Pancreas (tissue), 10 donors: ENCODE measurements at regions not wholly inside any gene's neighbourhood (a gene's known extent, or its start where the extent isn't known, plus 50 kb on each side); places are given as distances from the start of the nearest gene placed in this dataset.

ENCODE experiments used
- ATAC-seq, 4 donors: fragments of 200-7000 bp; cut with Tn5 transposase; one replicate each; pipeline versions ENCODE4 v1.8.0 to v1.9.1; 2020; ENCODE audit warnings: mild to moderate bottlenecking in 4 of 4, moderate library complexity in 4 of 4
- DNase-seq, 6 donors: peaks; one replicate each; pipeline ENCODE4 v3.0.0-alpha.2; 2020
- FAIRE-seq: peaks from 2 replicates; lab custom pipeline; 2012; peaks lifted over from hg19 to GRCh38; lab: Jason Lieb, UNC
- H3K27ac ChIP-seq, 4 donors: fragments of 200-600 bp; sonication (generic); 1 replicate in 3 of 4; 2 replicates in 1 of 4; pipeline versions ENCODE4 v1.5.0 to v1.8.0; 2020
- H3K27me3 ChIP-seq, 4 donors: fragments of 200-600 bp; one replicate each; pipeline ENCODE4 v1.8.0; 2021
- H3K36me3 ChIP-seq, 3 donors: fragments of 200-600 bp; sonication (generic) in 1 of 3; one replicate each; pipeline versions ENCODE4 v1.5.0 to v1.8.0; 2020 to 2021
- H3K4me1 ChIP-seq, 3 donors: fragments of 200-600 bp; one replicate each; pipeline ENCODE4 v1.8.0; 2021
- H3K4me3 ChIP-seq, 4 donors: fragments of 200-600 bp; sonication (generic) in 2 of 4; one replicate each; pipeline versions ENCODE4 v1.5.0 to v1.8.0; 2020 to 2021
- H3K9me3 ChIP-seq, 4 donors: fragments of 200-600 bp; one replicate each; pipeline ENCODE4 v1.8.0; 2021
- CTCF ChIP-seq, 4 donors: fragments of 200-600 bp; sonication (generic) in 3 of 4; IDR thresholded peaks; one replicate each; pipeline versions ENCODE4 v1.5.0 to v1.8.0; 2021; ENCODE audit warnings: antibody characterized with exemption in 4 of 4
- WGBS, 2 donors: extraction: QIAGEN DNeasy Blood & Tissue Kit; methylation state at CpG; one replicate each; pipeline ENCODE4 v1.1.7; 2013; 5-methylcytosine and 5-hydroxymethylcytosine counted together
- intact Hi-C, 3 donors: fragments of 100-400 bp; cut with DNase I; formaldehyde crosslinking; loops; one replicate each; pipeline versions ENCODE4 v1.11.1 to v1.14.2; 2022
- donor health status: healthy with polysubstance abuse.
- donor health status: DM: no; HTN: no; CAD: no; lungs with moderate emphysema.
- donor health status: DM: no; HTN: no; CAD: no.
- donor health status: control.
- donor health status: control.
- donor health status: Bipolar disorder and iron deficiency.
- donor health status: DM: yes; HTN: yes; CAD: no.
- donor health status: DM: no; HTN: no; CAD: no.
- donor health status: DM: no; HTN: no; CAD: no.
- donor health status: DM: yes; HTN: yes; CAD: no.

GRCh38 chr6:48619771-48620170 is 508.8 kb upstream of the PTCHD4 start:
- Histone ChIP-seq H3K27me3 (no peaks in the 10 kb centered on the region), H3K9me3 (no peaks in the 10 kb centered on the region), H3K4me3 (no peak overlapping the region), H3K4me1 (no peaks in the 10 kb centered on the region), H3K27ac (no peak overlapping the region), H3K36me3 (no peaks in the 10 kb centered on the region)
- no peak for ATAC-seq
- no peak for DNase-seq
- FAIRE-seq, result no peak
- intact Hi-C loops, result no loop called here
- 60 to 68% methylated on average over 3 of the region's 3 CpGs for WGBS, 2 donors
- no peak for TF ChIP-seq CTCF (IDR thresholded peaks at IDR 0.05)

DNA sequence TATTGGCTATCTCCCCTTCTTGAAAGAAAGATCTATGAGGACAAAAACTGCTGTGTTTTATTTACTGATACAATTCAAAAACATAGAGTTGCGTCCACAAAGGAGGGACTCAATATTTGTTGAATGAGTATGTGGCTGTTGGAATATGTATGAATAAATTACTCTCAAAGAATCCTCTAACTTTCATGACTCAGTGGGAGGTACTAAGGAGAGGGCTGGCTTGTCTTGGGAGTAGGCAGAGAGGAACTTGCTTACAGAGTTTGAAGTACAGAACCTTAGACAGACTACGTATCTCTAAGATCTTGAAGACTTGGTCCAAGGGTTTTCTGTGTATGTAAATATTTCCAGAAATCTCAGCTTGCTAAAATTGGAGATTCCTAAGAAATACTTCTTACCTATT is 504.0 kb upstream of the PTCHD4 start:
- no peak overlapping the region for H3K4me3 ChIP-seq
- DNase-seq (no peak), ATAC-seq (no peak), FAIRE-seq (no peak)
- no peaks in the 10 kb centered on the region for H3K36me3 ChIP-seq
- WGBS, 2 donors, result 57 to 60% methylated on average over 2 of the region's 2 CpGs
- TF ChIP-seq CTCF (IDR thresholded peaks at IDR 0.05), result no peak
- no peaks in the 10 kb centered on the region for H3K9me3 ChIP-seq
- no peaks in the 10 kb centered on the region for H3K27me3 ChIP-seq
- H3K27ac ChIP-seq, result no peak overlapping the region
- no peaks in the 10 kb centered on the region for H3K4me1 ChIP-seq
- intact Hi-C loops, result no loop called here

GRCh38 chr6:48614326-48614725 is 503.3 kb upstream of the PTCHD4 start:
- H3K4me3 ChIP-seq, result no peak overlapping the region
- 79 to 89% methylated on average over 5 of the region's 5 CpGs for WGBS, 2 donors
- no peak for FAIRE-seq
- no peak overlapping the region for H3K27ac ChIP-seq
- H3K27me3 ChIP-seq, result no peaks in the 10 kb centered on the region
- intact Hi-C loops, result no loop called here
- H3K4me1 ChIP-seq, result no peaks in the 10 kb centered on the region
- DNase-seq, result no peak
- H3K36me3 ChIP-seq, result no peaks in the 10 kb centered on the region
- H3K9me3 ChIP-seq, result no peaks in the 10 kb centered on the region
- no peak for ATAC-seq
- no peak for TF ChIP-seq CTCF (IDR thresholded peaks at IDR 0.05)

GRCh38 chr6:48613231-48613949 is 502.4 kb upstream of the PTCHD4 start:
- intact Hi-C loops, result no loop called here
- Histone ChIP-seq H3K9me3 (no peaks in the 10 kb centered on the region), H3K4me3 (no peak overlapping the region), H3K27ac (no peak overlapping the region), H3K36me3 (no peaks in the 10 kb centered on the region), H3K4me1 (no peaks in the 10 kb centered on the region), H3K27me3 (no peaks in the 10 kb centered on the region)
- FAIRE-seq, result no peak
- no peak for TF ChIP-seq CTCF (IDR thresholded peaks at IDR 0.05)
- WGBS, 2 donors, result 36 to 56% methylated on average over 5 of the region's 5 CpGs
- DNase-seq, result no peak
- ATAC-seq, result no peak

GRCh38 chr6:48611332-48611731 is 500.3 kb upstream of the PTCHD4 start:
- ATAC-seq (no peak), FAIRE-seq (no peak), DNase-seq (no peak)
- intact Hi-C loops, result no loop called here
- Histone ChIP-seq H3K4me3 (no peak overlapping the region), H3K27me3 (no peaks in the 10 kb centered on the region), H3K36me3 (no peaks in the 10 kb centered on the region), H3K4me1 (no peaks in the 10 kb centered on the region), H3K27ac (no peak overlapping the region), H3K9me3 (no peaks in the 10 kb centered on the region)
- 48 to 51% methylated on average over 3 of the region's 3 CpGs for WGBS, 2 donors
- TF ChIP-seq CTCF (IDR thresholded peaks at IDR 0.05), result no peak
